ENCODE measurements at regions not wholly inside any gene's neighbourhood (a gene's known extent, or its start where the extent isn't known, plus 50 kb on each side); places are given as distances from the start of the nearest gene placed in this dataset.
"Not testable (repeated sequence)": the region's sequence is repeated elsewhere in the genome, so short reads cannot be mapped to it uniquely, and the experiment has no call there.

DNA sequence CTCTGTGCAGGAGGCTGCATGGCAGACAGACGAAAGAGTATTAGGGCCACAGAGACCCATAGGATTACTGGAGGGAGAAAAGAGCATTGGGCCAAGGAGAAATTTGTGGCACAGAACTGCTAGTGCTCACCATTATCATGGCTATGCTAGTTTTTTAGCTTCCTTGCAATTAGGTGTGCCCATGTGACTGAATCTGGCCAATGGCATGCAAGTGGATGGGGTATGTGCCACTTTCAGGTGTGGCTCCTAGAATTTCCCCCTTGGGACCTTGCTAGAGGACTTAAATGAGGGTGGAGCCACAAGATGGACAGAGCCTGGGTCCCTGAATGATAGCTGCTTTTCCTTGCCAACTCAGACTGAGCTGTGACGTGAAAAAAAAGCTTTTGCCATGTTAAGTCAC is 73.9 kb upstream of the TENM4 start:
- Mint-ChIP-seq H3K36me3 (no peaks in the 10 kb centered on the region), H3K4me1 (no peaks in the 10 kb centered on the region), H3K27me3 (peaks cover 5 to 7% of the 10 kb centered on the region in 2 donors), H3K4me3 (no peak overlapping the region), H3K9me3 (peaks cover 0 to 1% of the 10 kb centered on the region in 2 donors), H3K27ac (no peak overlapping the region)
- ATAC-seq (replicated peaks) (no peak), DNase-seq (no peak)

DNA sequence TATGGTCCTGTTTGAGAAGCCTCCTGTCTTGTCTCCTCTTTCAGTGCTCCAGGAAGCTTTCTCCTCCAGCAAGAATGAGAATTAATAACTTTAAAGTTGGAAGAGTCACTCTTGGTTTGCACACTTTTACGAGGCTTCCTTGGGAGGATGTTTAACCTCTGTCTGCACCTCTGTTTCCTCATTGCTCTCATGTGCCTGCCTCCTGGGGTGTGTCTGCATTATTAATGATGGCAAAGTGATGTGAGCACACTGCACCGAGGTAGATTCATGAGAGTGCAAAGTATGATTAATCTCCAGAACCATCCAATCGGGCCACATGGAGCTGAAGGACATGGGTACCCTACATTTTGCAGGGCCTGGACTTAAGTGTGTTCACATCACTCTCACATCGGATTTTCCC is 73.5 kb upstream of the TENM4 start:
- DNase-seq (no peak), ATAC-seq (replicated peaks) (no peak)
- Mint-ChIP-seq H3K4me1 (no peaks in the 10 kb centered on the region), H3K4me3 (no peak overlapping the region), H3K36me3 (no peaks in the 10 kb centered on the region), H3K27me3 (peaks cover 5 to 10% of the 10 kb centered on the region in 2 donors), H3K9me3 (peaks cover 0 to 1% of the 10 kb centered on the region in 2 donors), H3K27ac (no peak overlapping the region)

GRCh38 chr11:79512706-79513469 is 72.1 kb upstream of the TENM4 start:
- H3K36me3 Mint-ChIP-seq: no peaks in the 10 kb centered on the region

DNA sequence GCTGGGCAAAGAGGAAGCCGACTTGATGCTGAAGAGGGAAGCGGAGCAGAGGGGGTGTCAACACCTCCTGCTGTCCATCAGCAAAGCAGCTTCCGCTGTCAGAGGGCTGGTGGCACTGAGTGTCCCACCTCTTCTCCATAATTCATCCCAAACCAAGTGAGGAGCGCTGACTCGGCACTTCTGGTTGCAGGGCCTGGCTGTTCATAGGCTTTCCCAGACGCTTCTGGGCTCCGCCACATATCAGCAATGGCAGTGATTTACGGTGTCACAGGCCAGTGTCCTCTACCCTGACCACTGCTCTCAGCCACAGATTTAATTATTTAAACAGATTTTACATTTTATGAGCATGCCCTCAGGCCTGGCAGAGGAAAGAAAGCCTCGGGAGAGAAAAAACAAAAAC is 70.1 kb upstream of the TENM4 start:
- Mint-ChIP-seq H3K27me3 (peaks cover 21 to 23% of the 10 kb centered on the region in 2 donors), H3K36me3 (no peaks in the 10 kb centered on the region), H3K9me3 (no peaks in the 10 kb centered on the region), H3K27ac (no peak overlapping the region), H3K4me3 (no peak overlapping the region), H3K4me1 (no peaks in the 10 kb centered on the region)
- no peak for DNase-seq
- ATAC-seq (replicated peaks): no peak

More at GRCh38 chr11:79512706-79513469, 72.1 kb upstream of the TENM4 start:
- Mint-ChIP-seq H3K27ac (no peak overlapping the region), H3K4me1 (no peaks in the 10 kb centered on the region), H3K4me3 (no peak overlapping the region), H3K9me3 (peaks cover 0 to 1% of the 10 kb centered on the region in 2 donors), H3K27me3 (peaks cover 8 to 15% of the 10 kb centered on the region in 2 donors)
- no peak for ATAC-seq (replicated peaks)
- no peak for DNase-seq

- Mint-ChIP-seq H3K27ac (no peak overlapping the region), H3K4me3 (no peak overlapping the region), H3K27me3 (peaks cover 21 to 23% of the 10 kb centered on the region in 2 donors), H3K36me3 (no peaks in the 10 kb centered on the region), H3K9me3 (no peaks in the 10 kb centered on the region), H3K4me1 (no peaks in the 10 kb centered on the region)
- no peak for ATAC-seq (replicated peaks)
- no peak for DNase-seq
Measured at GRCh38 chr11:79508461-79508860, 67.6 kb upstream of the TENM4 start.

GRCh38 chr11:79507706-79508105 is 66.9 kb upstream of the TENM4 start:
- H3K4me3 Mint-ChIP-seq: no peak overlapping the region
- no peak for ATAC-seq (replicated peaks)

GRCh38 chr11:79506734-79507344 is 66.0 kb upstream of the TENM4 start:
- H3K27me3 Mint-ChIP-seq: peaks cover 16 to 23% of the 10 kb centered on the region in 2 donors
- no peak overlapping the region for H3K27ac Mint-ChIP-seq
- H3K4me1 Mint-ChIP-seq: no peaks in the 10 kb centered on the region
- H3K36me3 Mint-ChIP-seq: no peaks in the 10 kb centered on the region
- no peak overlapping the region for H3K4me3 Mint-ChIP-seq
- no peak for DNase-seq
- ATAC-seq (replicated peaks): no peak
- no peaks in the 10 kb centered on the region for H3K9me3 Mint-ChIP-seq

More at GRCh38 chr11:79507706-79508105, 66.9 kb upstream of the TENM4 start:
- Mint-ChIP-seq H3K27me3 (peaks cover 21 to 23% of the 10 kb centered on the region in 2 donors), H3K27ac (no peak overlapping the region), H3K9me3 (no peaks in the 10 kb centered on the region), H3K4me1 (no peaks in the 10 kb centered on the region), H3K36me3 (no peaks in the 10 kb centered on the region)
- DNase-seq: no peak

DNA sequence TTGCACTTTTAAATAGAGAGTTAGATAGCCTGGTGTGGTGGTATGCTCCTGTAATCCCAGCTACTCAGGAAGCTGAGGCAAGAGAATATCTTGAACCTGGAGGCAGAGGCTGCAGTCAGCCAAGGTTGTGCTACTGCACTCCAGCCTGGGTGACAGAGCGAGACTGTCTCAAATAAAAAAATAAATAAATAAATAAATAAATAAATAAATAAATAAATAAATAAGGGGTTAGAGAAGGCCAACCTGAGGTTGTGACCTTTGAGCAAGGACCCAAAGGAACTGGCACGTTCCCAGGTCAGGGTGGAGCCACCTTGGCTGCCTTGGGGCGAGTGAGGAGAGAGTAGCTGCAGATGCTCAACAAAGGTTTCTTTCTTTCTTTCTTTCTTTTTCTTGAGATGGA is 65.3 kb upstream of the TENM4 start:
- Mint-ChIP-seq H3K9me3 (no peaks in the 10 kb centered on the region), H3K27me3 (peaks cover 16 to 23% of the 10 kb centered on the region in 2 donors), H3K27ac (no peak overlapping the region), H3K4me1 (no peaks in the 10 kb centered on the region), H3K36me3 (no peaks in the 10 kb centered on the region), H3K4me3 (no peak overlapping the region)
- DNase-seq: no peak
- ATAC-seq (replicated peaks): no peak

DNA sequence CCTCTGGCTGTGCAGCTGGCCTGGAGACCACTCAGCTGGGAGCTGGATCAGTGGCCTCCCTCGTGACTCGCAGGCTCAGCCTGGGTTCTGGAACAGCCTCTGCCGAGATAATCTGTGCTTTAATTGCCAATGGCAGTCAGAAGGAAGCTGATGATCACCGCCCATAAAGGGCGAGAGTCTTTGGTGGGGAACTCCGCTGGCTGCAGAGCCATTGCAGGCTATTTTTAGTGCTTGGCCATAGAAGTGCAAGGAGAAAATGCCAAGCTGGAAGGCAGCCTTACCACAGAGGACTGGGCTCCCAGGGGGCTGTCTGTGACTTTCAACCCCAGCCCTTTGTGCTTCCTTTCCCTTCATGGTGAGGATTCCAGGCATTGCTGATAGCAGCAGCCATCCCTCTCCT is 62.2 kb upstream of the TENM4 start:
- Mint-ChIP-seq H3K4me3 (no peak overlapping the region), H3K27me3 (peaks cover 12 to 15% of the 10 kb centered on the region in 2 donors), H3K36me3 (no peaks in the 10 kb centered on the region), H3K9me3 (peaks cover 0 to 4% of the 10 kb centered on the region in 2 donors), H3K27ac (no peak overlapping the region), H3K4me1 (no peaks in the 10 kb centered on the region)
- ATAC-seq (replicated peaks): no peak
- DNase-seq: no peak

DNA sequence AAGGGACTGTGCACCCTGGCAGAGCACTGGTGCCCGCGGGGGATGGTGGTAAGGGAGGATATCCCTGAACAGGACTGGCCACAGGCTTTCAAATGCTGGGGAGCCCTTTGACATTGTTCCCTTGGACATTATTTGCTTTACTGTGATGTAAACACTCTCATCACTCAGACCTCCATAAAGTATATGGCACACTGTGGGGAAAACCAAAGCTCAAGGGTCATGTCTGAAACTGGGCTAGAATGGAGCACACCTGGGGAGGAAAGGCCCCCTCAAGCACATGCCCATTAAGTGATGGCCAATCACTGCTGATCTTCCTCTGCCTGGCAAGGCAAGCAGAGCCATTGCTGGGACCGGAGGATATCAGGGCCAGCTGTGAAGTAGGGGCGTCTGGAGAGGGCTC is 60.9 kb upstream of the TENM4 start:
- no peaks in the 10 kb centered on the region for H3K4me1 Mint-ChIP-seq
- no peak for ATAC-seq (replicated peaks)
- H3K36me3 Mint-ChIP-seq: no peaks in the 10 kb centered on the region
- H3K27me3 Mint-ChIP-seq: peaks cover 3 to 4% of the 10 kb centered on the region in 2 donors
- no peak overlapping the region for H3K4me3 Mint-ChIP-seq
- peaks cover 5 to 8% of the 10 kb centered on the region in 2 donors for H3K9me3 Mint-ChIP-seq
- H3K27ac Mint-ChIP-seq: no peak overlapping the region
- DNase-seq: no peak

GRCh38 chr11:79499929-79500328 is 59.1 kb upstream of the TENM4 start:
- not testable (repeated sequence) for H3K4me1 Mint-ChIP-seq, H3K27me3 Mint-ChIP-seq, H3K36me3 Mint-ChIP-seq

GRCh38 chr11:79498667-79499066 is 57.8 kb upstream of the TENM4 start:
- Mint-ChIP-seq H3K27me3 (peaks cover under 1 to 8% of the 10 kb centered on the region in 2 donors), H3K4me3 (no peak overlapping the region), H3K27ac (no peak overlapping the region), H3K4me1 (peaks cover 0 to 2% of the 10 kb centered on the region in 2 donors), H3K36me3 (no peaks in the 10 kb centered on the region), H3K9me3 (peaks cover 5 to 8% of the 10 kb centered on the region in 2 donors)
- ATAC-seq (replicated peaks) (no peak), DNase-seq (no peak)

More at GRCh38 chr11:79499929-79500328, 59.1 kb upstream of the TENM4 start:
- not testable (repeated sequence) for H3K27ac Mint-ChIP-seq; DNase-seq; H3K9me3 Mint-ChIP-seq; ATAC-seq (replicated peaks); H3K4me3 Mint-ChIP-seq

DNA sequence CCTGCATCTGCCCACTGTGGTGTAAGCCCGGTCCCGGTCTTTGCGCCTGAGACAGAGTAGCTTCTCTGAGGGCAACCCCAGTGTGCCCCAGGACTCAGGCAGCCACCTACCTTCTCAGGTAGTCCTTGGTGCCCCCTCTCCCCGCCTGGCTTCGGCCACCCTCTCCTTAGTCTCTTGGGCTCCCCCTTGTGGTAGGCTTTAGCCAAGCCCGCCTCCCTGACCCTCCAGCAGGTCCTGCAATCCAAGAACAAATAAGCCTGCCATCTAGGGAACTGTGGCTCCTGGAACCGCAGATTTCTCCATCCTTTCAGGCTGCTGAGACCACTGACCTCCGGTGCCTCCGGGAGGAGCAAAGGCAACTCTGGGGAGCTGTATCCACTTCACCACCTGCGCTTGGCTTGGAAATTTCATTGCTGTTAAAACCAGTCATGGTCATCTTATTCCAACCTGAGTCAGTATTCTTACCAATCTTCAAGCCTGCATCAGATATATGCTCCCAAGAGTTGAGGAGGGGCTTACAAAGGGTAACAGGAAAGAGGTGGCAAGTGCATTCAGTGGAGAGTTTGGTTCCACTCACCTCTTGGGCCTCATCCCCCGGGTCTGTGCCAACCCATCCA is 52.8 kb upstream of the TENM4 start:
- peaks cover 3 to 7% of the 10 kb centered on the region in 2 donors for H3K4me1 Mint-ChIP-seq
- no peak overlapping the region for H3K4me3 Mint-ChIP-seq
- peak; percentile 79 to 84 for ATAC-seq (replicated peaks)

GRCh38 chr11:79492008-79492407 is 51.2 kb upstream of the TENM4 start:
- DNase-seq: no peak
- Mint-ChIP-seq H3K27me3 (peaks cover 11 to 27% of the 10 kb centered on the region in 2 donors), H3K9me3 (peaks cover 0 to 2% of the 10 kb centered on the region in 2 donors), H3K36me3 (no peaks in the 10 kb centered on the region), H3K4me3 (no peak overlapping the region), H3K4me1 (peaks cover 3 to 7% of the 10 kb centered on the region in 2 donors), H3K27ac (no peak overlapping the region)
- ATAC-seq (replicated peaks): no peak

More for the DNA sequence above, 52.8 kb upstream of the TENM4 start:
- DNase-seq: peak; percentile 43
- peaks cover 11 to 22% of the 10 kb centered on the region in 2 donors for H3K27me3 Mint-ChIP-seq
- H3K27ac Mint-ChIP-seq: no peak overlapping the region
- H3K36me3 Mint-ChIP-seq: no peaks in the 10 kb centered on the region
- peaks cover 5% of the 10 kb centered on the region in 2 donors for H3K9me3 Mint-ChIP-seq

Data from stimulated activated naive B cell treated with anti-CD40 and anti-IgM and Interleukin-4, amounts not matched to agents 10 μg/mL and 1 μg/mL and 100 μg/mL, for 72 hours (primary cell).